Loucy (cell line): ENCODE measurements at regions not wholly inside any gene's neighbourhood (a gene's known extent, or its start where the extent isn't known, plus 50 kb on each side); places are given as distances from the start of the nearest gene placed in this dataset.

ENCODE experiments used
- EZH2phosphoT487 ChIP-seq: fragments of 200-600 bp; IDR thresholded peaks from 2 replicates; pipeline ENCODE4 v1.6.1; 2018; ENCODE audit warnings: antibody characterized with exemption, mild to moderate bottlenecking, moderate library complexity, borderline replicate concordance
- TF ChIP-seq, protein P1 (sequence below): fragments of 200-600 bp; sonication (generic); conservative IDR thresholded peaks from 2 replicates; pipeline ENCODE4 v1.5.1; 2014; ENCODE audit warnings: mild to moderate bottlenecking, antibody characterized with exemption, low read length

DNA sequence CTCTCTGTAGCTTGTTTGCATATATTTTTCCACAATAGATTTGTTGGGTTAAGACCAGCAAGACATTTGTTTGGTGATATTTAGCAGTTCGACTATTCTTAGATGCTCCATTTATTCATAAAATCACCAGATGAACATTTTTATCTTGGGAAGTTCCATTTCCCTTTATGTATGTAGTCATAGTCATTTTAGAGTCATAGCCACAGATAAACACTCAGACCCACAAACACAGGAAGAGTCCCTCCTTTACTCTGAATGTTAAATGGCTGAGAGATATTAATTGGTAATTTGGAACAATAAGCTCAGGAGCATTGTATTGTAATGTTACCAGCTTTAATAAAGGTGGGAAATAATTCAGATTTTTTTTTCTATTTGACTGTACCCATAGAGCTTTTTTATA, 1608.7 kb downstream of the STIM2 start:
- TF ChIP-seq, protein P1, sequence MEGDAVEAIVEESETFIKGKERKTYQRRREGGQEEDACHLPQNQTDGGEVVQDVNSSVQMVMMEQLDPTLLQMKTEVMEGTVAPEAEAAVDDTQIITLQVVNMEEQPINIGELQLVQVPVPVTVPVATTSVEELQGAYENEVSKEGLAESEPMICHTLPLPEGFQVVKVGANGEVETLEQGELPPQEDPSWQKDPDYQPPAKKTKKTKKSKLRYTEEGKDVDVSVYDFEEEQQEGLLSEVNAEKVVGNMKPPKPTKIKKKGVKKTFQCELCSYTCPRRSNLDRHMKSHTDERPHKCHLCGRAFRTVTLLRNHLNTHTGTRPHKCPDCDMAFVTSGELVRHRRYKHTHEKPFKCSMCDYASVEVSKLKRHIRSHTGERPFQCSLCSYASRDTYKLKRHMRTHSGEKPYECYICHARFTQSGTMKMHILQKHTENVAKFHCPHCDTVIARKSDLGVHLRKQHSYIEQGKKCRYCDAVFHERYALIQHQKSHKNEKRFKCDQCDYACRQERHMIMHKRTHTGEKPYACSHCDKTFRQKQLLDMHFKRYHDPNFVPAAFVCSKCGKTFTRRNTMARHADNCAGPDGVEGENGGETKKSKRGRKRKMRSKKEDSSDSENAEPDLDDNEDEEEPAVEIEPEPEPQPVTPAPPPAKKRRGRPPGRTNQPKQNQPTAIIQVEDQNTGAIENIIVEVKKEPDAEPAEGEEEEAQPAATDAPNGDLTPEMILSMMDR, result no peak
- TF ChIP-seq EZH2phosphoT487, result no peak
